ENCODE measurements at regions not wholly inside any gene's neighbourhood (a gene's known extent, or its start where the extent isn't known, plus 50 kb on each side); places are given as distances from the start of the nearest gene placed in this dataset.

DNA sequence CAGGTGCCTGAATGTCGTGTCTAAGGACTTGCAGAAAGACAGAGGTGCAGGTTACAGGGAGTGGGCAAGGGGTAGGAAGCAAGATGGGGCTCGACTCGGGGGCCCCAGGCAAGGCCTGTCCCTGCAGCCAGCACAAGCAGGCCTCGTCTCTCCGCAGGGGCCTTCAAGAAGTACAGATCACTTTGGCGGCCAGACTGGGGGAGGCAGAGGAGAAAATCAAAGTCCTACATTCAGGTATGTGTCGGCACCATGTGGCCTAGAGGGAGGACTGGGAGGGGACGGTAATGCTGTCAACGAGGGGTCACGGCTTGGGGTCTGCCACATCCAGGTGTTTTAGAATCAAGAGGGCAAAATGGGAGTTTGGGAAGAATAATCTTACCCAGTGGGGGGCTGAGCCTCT lies 73.7 kb downstream of the PHETA1 start:
- TF ChIP-seq POLR2A (IDR thresholded peaks at IDR 0.05) = no peak
- TF ChIP-seq, protein P1, sequence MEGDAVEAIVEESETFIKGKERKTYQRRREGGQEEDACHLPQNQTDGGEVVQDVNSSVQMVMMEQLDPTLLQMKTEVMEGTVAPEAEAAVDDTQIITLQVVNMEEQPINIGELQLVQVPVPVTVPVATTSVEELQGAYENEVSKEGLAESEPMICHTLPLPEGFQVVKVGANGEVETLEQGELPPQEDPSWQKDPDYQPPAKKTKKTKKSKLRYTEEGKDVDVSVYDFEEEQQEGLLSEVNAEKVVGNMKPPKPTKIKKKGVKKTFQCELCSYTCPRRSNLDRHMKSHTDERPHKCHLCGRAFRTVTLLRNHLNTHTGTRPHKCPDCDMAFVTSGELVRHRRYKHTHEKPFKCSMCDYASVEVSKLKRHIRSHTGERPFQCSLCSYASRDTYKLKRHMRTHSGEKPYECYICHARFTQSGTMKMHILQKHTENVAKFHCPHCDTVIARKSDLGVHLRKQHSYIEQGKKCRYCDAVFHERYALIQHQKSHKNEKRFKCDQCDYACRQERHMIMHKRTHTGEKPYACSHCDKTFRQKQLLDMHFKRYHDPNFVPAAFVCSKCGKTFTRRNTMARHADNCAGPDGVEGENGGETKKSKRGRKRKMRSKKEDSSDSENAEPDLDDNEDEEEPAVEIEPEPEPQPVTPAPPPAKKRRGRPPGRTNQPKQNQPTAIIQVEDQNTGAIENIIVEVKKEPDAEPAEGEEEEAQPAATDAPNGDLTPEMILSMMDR (IDR thresholded peaks at IDR 0.05) = no peak

Data from transverse colon (tissue), 3 donors.